GM18870 (cell line): ENCODE measurements at regions not wholly inside any gene's neighbourhood (a gene's known extent, or its start where the extent isn't known, plus 50 kb on each side); places are given as distances from the start of the nearest gene placed in this dataset.

ENCODE experiments used
- ATAC-seq: cut with Tn5 transposase; IDR thresholded peaks from one replicate; pipeline ENCODE4 v1.9.1; 2021; ENCODE audit warnings: moderate library complexity; ENCODE audit not compliant: unreplicated experiment

- ATAC-seq, result no peak
These were observed 646.3 kb upstream of the SLITRK1 start for GRCh38 chr13:84528408-84529070.

GRCh38 chr13:84525865-84526264 is 643.6 kb upstream of the SLITRK1 start:
- no peak for ATAC-seq

GRCh38 chr13:84524586-84524985 is 642.3 kb upstream of the SLITRK1 start:
- ATAC-seq, result no peak

GRCh38 chr13:84500016-84500415 is 617.7 kb upstream of the SLITRK1 start:
- no peak for ATAC-seq

GRCh38 chr13:84497613-84498012 is 615.3 kb upstream of the SLITRK1 start:
- ATAC-seq, result no peak

- ATAC-seq, result no peak
These were observed 609.7 kb upstream of the SLITRK1 start for GRCh38 chr13:84491952-84492351.

GRCh38 chr13:84487752-84488151 is 605.5 kb upstream of the SLITRK1 start:
- no peak for ATAC-seq

- no peak for ATAC-seq
These were observed 599.7 kb upstream of the SLITRK1 start for GRCh38 chr13:84481958-84482357.

GRCh38 chr13:84479656-84480055 is 597.4 kb upstream of the SLITRK1 start:
- no peak for ATAC-seq

GRCh38 chr13:84470528-84470927 is 588.3 kb upstream of the SLITRK1 start:
- ATAC-seq, result no peak

GRCh38 chr13:84466461-84466860 is 584.2 kb upstream of the SLITRK1 start:
- no peak for ATAC-seq

- no peak for ATAC-seq
These were observed 578.7 kb upstream of the SLITRK1 start for GRCh38 chr13:84460989-84461388.

- ATAC-seq, result no peak
These were observed 573.0 kb upstream of the SLITRK1 start for GRCh38 chr13:84455143-84455905.

GRCh38 chr13:84447640-84447978 is 565.3 kb upstream of the SLITRK1 start:
- ATAC-seq, result no peak

- no peak for ATAC-seq
These were observed 564.8 kb upstream of the SLITRK1 start for GRCh38 chr13:84446972-84447639.

GRCh38 chr13:84445776-84446175 is 563.5 kb upstream of the SLITRK1 start:
- ATAC-seq, result no peak

GRCh38 chr13:84443463-84443862 is 561.2 kb upstream of the SLITRK1 start:
- ATAC-seq, result no peak

GRCh38 chr13:84439108-84439507 is 556.8 kb upstream of the SLITRK1 start:
- no peak for ATAC-seq

- ATAC-seq, result no peak
These were observed 550.8 kb upstream of the SLITRK1 start for GRCh38 chr13:84433024-84433423.

- ATAC-seq, result no peak
These were observed 549.4 kb upstream of the SLITRK1 start for GRCh38 chr13:84431646-84432045.

GRCh38 chr13:84430446-84430845 is 548.2 kb upstream of the SLITRK1 start:
- ATAC-seq, result no peak

- no peak for ATAC-seq
These were observed 547.7 kb upstream of the SLITRK1 start for GRCh38 chr13:84430015-84430414.
